ENCODE measurements at regions not wholly inside any gene's neighbourhood (a gene's known extent, or its start where the extent isn't known, plus 50 kb on each side); places are given as distances from the start of the nearest gene placed in this dataset.

DNA sequence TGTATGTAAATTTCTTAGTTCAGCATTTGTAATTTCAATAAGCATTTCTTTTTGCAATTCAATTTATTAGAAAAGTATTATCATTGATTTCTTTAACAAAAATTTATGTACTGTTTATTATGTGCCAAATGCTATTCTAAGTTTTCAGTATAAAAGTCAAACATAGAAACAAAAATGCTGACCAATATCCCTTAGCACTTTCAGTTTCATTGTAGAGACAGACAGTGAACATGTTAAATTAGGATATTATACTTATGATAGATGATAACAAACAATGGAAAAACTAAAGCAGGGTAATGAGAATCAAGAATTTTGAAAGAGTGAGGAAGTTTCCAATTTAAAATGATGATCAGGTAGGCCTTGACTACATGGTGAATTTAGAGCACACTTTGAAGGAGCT, 1106.0 kb downstream of the TAF11L14 start:
- no TSS peak for BruUV-seq (replicated peaks)
- Mint-ChIP-seq H3K9me3 (ENCODE audit: unreplicated experiment) (no peaks in the 10 kb centered on the region), H3K4me1 (ENCODE audit: low read depth, unreplicated experiment) (no peaks in the 10 kb centered on the region), H3K27me3 (ENCODE audit: insufficient read depth, unreplicated experiment) (no peaks in the 10 kb centered on the region), H3K4me3 (ENCODE audit: unreplicated experiment) (no peak overlapping the region), H3K36me3 (ENCODE audit: insufficient read depth, unreplicated experiment) (no peaks in the 10 kb centered on the region), H3K27ac (ENCODE audit: unreplicated experiment) (no peak overlapping the region)
- Histone ChIP-seq H3K36me3 (ENCODE audit: control insufficient read depth, insufficient read depth, low read length) (no peaks in the 10 kb centered on the region), H3K4me1 (no peaks in the 10 kb centered on the region), H3K9me3 (no peaks in the 10 kb centered on the region), H3K27me3 (replicated peaks; ENCODE audit: control insufficient read depth, insufficient read depth, low read length) (no peaks in the 10 kb centered on the region), H3K4me3 (ENCODE audit: low read depth, low read length) (no peak overlapping the region)
- POLR2A ChIA-PET, result no interaction called here
- CTCF ChIA-PET, result no interaction called here
- intact Hi-C loops (cut with micrococcal nuclease; ENCODE audit: unreplicated experiment), result no loop called here
- DNase-seq, result no peak
- TF ChIP-seq CTCF (IDR thresholded peaks at IDR 0.05; ENCODE audit: insufficient read depth in 1 of 2, low read depth in 1 of 2, low read length in 1 of 2, severe bottlenecking in 1 of 2, unreplicated experiment in 1 of 2), result no peak

GRCh38 chr5:18742830-18743229, 1108.6 kb downstream of the TAF11L14 start:
- Mint-ChIP-seq H3K9me3 (ENCODE audit: unreplicated experiment) (peaks cover 10% of the 10 kb centered on the region), H3K27ac (ENCODE audit: unreplicated experiment) (no peak overlapping the region), H3K36me3 (ENCODE audit: insufficient read depth, unreplicated experiment) (no peaks in the 10 kb centered on the region), H3K4me3 (ENCODE audit: unreplicated experiment) (no peak overlapping the region), H3K4me1 (ENCODE audit: low read depth, unreplicated experiment) (no peaks in the 10 kb centered on the region), H3K27me3 (ENCODE audit: insufficient read depth, unreplicated experiment) (no peaks in the 10 kb centered on the region)
- Histone ChIP-seq H3K4me1 (no peaks in the 10 kb centered on the region), H3K4me3 (ENCODE audit: low read depth, low read length) (no peak overlapping the region), H3K36me3 (ENCODE audit: control insufficient read depth, insufficient read depth, low read length) (no peaks in the 10 kb centered on the region), H3K27me3 (replicated peaks; ENCODE audit: control insufficient read depth, insufficient read depth, low read length) (no peaks in the 10 kb centered on the region), H3K9me3 (no peaks in the 10 kb centered on the region)
- DNase-seq, result no peak
- TF ChIP-seq CTCF (IDR thresholded peaks at IDR 0.05; ENCODE audit: insufficient read depth in 1 of 2, low read depth in 1 of 2, low read length in 1 of 2, severe bottlenecking in 1 of 2, unreplicated experiment in 1 of 2), result no peak
- ChIA-PET POLR2A (no interaction called here), CTCF (no interaction called here)
- BruUV-seq (replicated peaks), result no TSS peak
- intact Hi-C loops (cut with micrococcal nuclease; ENCODE audit: unreplicated experiment), result no loop called here

DNA sequence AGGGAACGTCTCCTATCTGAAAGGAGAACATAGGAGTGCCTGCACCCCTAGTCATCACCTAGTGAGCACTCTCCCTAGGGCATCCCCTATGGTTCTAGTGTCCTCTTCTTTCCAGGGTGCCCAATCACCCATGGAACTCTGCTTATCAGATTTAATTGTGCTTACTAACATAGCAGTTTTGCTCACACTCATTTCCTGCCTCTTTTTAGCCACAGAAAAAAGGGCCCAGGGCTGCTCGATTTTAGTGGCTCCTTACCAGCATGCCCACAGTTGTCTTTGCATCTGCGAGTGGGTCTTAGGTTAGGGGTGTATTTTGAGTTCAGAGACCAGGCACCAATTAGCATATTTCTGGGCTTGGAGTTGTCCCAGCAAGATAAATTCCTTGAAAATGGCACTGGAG, 1110.2 kb downstream of the TAF11L14 start:
- no peaks in the 10 kb centered on the region for H3K27me3 Mint-ChIP-seq (ENCODE audit: insufficient read depth, unreplicated experiment)
- Histone ChIP-seq H3K36me3 (ENCODE audit: control insufficient read depth, insufficient read depth, low read length) (no peaks in the 10 kb centered on the region), H3K27me3 (replicated peaks; ENCODE audit: control insufficient read depth, insufficient read depth, low read length) (no peaks in the 10 kb centered on the region), H3K4me1 (no peaks in the 10 kb centered on the region), H3K4me3 (ENCODE audit: low read depth, low read length) (no peak overlapping the region), H3K9me3 (no peaks in the 10 kb centered on the region)
- intact Hi-C loops (cut with micrococcal nuclease; ENCODE audit: unreplicated experiment), result no loop called here
- H3K4me1 Mint-ChIP-seq (ENCODE audit: low read depth, unreplicated experiment), result no peaks in the 10 kb centered on the region
- BruUV-seq (replicated peaks), result no TSS peak
- no peak for DNase-seq
- H3K36me3 Mint-ChIP-seq (ENCODE audit: insufficient read depth, unreplicated experiment), result no peaks in the 10 kb centered on the region
- H3K4me3 Mint-ChIP-seq (ENCODE audit: unreplicated experiment), result no peak overlapping the region
- CTCF ChIA-PET, result no interaction called here
- POLR2A ChIA-PET, result no interaction called here
- peaks cover 10% of the 10 kb centered on the region for H3K9me3 Mint-ChIP-seq (ENCODE audit: unreplicated experiment)
- no peak overlapping the region for H3K27ac Mint-ChIP-seq (ENCODE audit: unreplicated experiment)
- TF ChIP-seq CTCF (IDR thresholded peaks at IDR 0.05; ENCODE audit: insufficient read depth in 1 of 2, low read depth in 1 of 2, low read length in 1 of 2, severe bottlenecking in 1 of 2, unreplicated experiment in 1 of 2), result no peak
